ENCODE measurements at regions not wholly inside any gene's neighbourhood (a gene's known extent, or its start where the extent isn't known, plus 50 kb on each side); places are given as distances from the start of the nearest gene placed in this dataset.
"Not testable (repeated sequence)": the region's sequence is repeated elsewhere in the genome, so short reads cannot be mapped to it uniquely, and the experiment has no call there.

DNA sequence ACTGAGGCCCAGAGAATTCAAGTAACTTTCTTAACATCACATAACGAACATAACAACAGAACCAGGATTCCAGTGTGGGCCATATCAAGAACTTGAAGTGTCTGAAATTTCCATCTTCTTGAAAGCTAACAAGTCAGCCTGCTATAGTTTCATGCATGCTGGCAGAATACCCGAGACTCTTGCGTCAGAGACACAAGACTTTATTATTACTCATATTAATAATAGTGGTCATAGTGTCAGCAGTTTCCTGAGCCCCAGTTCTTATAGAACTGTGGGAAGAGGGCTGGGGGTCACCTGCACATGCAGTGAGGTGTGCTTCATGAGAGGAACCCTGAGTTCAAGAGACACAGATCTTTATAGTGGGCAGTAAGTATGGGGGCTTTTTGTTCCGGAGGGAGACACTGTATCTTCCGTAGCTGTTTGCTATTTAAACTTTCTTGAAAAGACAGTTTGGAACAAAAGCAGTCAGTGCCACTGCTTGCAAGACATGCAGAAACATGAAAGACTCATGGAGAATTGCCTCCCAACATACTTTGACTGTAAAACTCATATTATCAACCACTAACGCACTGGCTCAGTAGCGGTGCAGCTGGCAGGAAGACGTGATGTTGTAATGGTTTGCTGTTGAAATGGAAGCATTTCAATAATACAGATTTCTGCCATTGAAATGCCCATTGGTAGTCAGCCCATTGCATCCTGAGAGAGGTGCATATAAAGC lies 339.2 kb downstream of the ADGRL2 start:
- H3K4me3 ChIP-seq (ENCODE audit: low read depth, low read length) = no peak overlapping the region

DNA sequence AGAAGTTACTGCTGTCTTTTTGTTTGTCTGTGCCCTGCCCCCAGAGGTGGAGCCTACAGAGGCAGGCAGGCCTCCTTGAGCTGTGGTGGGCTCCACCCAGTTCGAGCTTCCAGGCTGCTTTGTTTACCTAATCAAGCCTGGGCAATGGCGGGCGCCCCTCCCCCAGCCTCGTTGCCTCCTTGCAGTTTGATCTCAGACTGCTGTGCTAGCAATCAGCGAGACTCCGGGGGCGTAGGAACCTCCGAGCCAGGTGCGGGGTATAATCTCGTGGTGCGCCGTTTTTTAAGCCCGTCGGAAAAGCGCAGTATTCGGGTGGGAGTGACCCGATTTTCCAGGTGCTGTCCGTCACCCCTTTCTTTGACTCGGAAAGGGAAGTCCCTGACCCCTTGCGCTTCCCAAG lies 335.6 kb downstream of the ADGRL2 start:
- not testable (repeated sequence) for H3K4me3 ChIP-seq (ENCODE audit: low read depth, low read length)

DNA sequence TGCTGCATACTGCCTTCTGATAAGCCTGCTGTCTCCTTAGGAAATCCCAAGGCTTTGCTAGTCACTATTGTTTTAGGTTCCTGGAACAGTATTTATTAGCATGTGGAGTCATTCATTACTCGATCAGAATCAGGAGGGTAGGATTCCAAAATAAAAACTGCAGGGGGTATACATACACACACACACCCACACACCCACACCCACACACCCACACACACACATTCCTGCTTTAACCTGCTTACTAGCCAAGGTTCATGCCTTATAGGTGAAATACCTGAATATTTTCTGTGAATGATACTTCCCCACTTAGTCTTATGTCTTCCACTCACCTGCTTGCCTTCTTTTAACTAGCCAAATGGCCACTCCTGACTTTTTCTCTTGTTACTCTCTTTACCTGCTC lies 325.1 kb downstream of the ADGRL2 start:
- no peak overlapping the region for H3K4me3 ChIP-seq (ENCODE audit: low read depth, low read length)

DNA sequence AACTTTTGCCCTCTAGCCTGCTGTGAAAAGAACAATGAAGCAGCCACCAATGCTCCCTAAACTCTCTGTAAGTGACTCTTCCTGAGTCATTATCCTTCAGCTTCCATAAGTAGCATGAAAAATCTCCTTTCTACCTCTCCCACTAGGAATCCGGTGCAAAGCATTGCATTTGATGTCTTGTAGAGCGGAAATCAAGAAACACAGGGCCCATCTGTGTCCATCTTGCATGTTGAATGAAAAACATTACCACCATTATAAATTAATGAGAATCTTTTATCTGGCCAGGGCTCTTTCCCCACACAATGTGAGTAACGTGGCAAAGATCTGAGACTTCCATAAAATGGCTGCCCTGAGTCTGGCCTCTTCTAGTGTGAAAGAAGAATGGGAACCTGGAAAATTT lies 324.4 kb downstream of the ADGRL2 start:
- no peak overlapping the region for H3K4me3 ChIP-seq (ENCODE audit: low read depth, low read length)

DNA sequence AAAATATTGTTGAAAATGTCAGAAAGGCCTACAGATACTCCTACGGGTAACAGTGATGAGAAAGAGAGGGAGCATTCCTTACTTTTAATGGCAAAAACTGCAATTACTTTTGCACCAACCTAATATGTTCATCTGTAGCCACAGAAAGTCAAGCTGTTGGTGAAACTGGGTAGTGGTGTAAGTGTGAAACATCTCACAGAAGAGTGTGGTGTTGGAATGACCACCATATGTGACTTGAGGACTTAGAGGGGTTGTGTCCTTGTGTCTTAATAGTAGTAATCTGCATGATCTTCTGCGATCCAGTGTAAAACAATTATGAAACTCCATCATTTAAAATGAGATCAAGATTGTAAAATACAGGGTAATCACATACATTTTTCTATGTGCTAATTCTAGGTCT lies 320.7 kb downstream of the ADGRL2 start:
- no peak overlapping the region for H3K4me3 ChIP-seq (ENCODE audit: low read depth, low read length)

DNA sequence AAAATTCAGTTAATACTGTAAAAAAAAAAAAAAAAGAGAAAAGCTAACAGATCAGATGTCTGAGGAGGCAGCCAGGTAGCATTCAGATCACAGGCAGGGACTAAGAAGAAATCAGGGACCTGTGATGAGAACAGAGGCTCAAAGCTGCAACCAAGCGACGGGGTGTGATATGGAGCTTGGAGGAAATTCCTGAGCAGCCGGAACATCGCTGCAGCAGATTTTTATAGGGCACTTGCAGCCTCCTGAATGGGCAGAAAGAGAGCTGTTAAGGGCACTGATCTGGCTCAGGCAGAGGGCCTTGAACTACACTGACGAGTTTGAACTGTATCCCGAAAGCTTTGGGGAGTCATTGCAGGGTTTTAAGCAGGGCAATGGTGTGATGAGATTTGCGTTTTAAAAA lies 315.4 kb downstream of the ADGRL2 start:
- no peak overlapping the region for H3K4me3 ChIP-seq (ENCODE audit: low read depth, low read length)

DNA sequence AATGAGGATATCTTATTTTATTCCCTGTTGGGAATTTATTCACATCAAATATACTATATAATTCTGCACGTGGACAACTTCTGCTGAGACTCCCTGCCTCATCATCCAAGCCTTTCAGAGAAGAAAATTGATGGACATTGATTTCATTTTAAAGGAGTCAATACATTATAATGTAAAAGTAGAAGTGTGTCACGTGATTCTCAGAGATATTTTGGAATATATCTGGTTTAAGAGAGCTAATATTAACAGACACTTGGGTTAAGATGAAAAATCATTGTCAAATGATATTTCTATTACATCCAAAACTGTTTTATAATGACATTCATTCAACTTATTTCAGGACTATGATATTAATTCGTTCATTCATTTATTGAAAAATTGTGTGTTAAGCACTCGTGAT lies 314.2 kb downstream of the ADGRL2 start:
- no peak overlapping the region for H3K4me3 ChIP-seq (ENCODE audit: low read depth, low read length)

DNA sequence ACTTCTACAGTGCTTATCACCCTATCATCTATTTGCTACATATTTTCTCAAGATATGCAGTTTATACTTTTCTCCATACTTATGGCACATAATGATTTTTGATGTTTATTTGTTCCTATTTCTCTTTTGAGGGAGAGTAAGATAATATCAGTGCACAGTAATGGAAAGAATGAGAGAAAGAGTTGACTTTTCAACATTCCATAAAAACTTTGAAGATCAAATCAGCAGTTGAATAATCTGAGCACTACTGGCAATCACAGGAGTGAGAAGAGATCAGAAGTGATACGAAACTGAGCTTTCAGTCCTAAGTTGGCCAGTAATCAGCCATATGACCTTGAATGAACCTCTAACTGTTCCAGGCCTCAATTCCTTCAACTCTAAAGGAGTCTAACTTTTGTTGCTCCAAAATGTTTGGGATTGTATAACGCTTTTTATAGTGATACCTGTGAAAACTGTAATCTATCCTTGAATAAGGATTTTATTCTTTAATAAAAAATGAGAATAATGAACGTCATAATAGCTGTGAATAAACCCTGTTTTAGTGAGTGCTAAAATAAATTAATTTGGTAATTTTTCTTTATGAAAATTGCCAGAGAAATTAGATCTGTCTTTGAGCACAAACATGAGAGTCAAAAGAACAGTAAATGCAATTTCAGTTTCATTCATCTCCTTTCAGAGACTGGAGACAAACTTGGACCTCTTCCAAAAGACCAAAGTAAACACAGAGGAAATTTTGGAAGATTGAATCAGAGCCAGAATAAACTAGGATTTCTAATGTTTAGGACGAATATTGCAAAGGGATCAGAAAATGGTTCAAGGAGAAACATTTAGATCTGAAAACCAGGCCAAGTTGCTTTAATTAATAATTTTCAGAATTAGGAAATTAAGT lies 309.9 kb downstream of the ADGRL2 start:
- H3K4me3 ChIP-seq (ENCODE audit: low read depth, low read length) = no peak overlapping the region

DNA sequence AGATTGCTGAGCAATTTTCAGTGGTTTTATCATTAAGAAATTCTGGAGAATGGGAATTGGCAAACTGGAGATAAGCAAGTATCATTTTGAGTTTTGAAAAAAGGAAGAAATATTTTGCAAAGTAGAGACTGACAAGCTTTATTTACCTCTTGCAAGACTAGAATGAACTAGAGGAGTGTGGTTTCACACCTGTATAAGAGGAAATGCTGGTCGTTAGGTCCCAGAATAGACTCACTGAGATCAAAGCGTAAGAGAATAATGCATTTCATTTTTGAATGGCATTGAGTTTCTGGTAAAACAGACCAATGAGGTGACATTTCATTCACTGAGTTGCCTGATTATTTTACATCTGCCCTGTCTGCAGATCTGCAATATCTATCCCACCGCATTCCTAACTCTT lies 308.1 kb downstream of the ADGRL2 start:
- H3K4me3 ChIP-seq (ENCODE audit: low read depth, low read length) = no peak overlapping the region

DNA sequence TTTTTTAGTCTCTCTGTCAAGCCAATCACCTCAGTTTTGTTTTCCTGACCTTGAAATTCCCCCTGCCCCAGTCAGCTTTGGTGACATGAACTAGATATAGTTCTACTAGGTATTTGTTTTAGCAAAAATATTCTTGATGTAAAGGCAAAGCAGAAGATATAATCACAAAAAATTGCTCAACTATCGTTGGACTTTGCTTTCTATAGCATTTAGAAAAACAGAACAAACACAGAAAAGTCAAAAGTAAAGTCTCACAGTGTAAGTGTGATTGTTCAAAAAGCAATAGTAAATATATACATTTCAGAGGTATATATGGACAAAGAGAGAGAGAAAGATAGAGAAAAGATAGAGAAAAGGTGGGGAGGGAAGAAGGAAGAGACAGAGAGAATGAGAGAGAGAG lies 305.9 kb downstream of the ADGRL2 start:
- H3K4me3 ChIP-seq (ENCODE audit: low read depth, low read length) = no peak overlapping the region

DNA sequence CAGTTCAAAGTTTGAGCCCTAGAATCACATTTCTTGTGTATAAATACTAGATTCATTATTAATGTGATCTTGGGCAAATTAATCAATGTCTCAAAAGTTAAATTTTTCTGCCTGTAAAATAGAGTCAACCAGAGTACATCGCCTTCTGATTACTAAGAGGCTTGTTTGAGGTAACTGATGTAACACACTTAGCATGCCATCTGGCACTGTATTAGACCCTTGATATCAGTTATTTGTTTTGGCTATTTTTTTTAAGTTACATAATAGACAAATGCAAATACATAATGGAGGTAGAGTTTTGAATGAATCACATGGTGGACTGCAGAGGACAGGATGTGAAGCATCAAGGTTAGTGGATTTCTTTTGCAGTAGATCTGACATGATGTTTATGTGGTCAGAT lies 298.4 kb downstream of the ADGRL2 start:
- H3K4me3 ChIP-seq (ENCODE audit: low read depth, low read length) = no peak overlapping the region

DNA sequence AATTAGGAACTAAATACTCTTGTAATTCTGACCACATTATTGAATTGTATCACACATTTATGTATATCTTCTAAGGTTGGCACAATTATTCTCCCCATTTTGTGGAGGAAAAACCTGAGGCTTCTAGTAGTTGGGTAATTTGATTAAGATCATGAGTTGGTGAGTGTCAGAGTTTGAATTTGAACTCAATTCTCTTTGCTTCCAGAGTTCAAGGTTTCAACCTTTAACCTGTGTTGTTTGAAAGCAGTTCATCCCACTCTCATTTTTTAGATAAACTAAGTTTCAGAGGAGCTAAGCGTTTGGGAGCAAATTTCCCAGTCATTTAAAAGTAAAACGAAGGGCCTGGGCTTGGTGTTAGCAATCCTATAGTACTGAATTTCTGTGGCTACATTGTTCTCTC lies 293.4 kb downstream of the ADGRL2 start:
- no peak overlapping the region for H3K4me3 ChIP-seq (ENCODE audit: low read depth, low read length)

DNA sequence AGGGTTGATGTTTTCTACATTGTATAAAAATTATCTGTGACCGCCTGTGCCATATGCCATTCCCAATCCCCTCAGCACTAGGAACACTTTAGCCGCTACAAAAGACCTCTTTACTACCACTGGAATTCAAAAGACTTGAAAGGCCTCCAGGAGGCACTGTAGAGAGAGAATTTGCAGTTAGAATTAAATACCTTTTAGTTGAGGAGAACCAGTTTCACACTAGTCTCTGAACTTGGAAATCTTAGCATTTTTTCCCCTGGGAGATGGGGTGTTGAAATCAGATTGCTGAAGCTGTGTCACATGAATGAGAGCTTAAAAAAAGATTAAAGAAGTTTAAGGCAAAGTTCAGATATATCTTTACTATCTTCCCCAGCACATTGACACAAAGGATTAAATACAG lies 291.0 kb downstream of the ADGRL2 start:
- H3K4me3 ChIP-seq (ENCODE audit: low read depth, low read length) = no peak overlapping the region

DNA sequence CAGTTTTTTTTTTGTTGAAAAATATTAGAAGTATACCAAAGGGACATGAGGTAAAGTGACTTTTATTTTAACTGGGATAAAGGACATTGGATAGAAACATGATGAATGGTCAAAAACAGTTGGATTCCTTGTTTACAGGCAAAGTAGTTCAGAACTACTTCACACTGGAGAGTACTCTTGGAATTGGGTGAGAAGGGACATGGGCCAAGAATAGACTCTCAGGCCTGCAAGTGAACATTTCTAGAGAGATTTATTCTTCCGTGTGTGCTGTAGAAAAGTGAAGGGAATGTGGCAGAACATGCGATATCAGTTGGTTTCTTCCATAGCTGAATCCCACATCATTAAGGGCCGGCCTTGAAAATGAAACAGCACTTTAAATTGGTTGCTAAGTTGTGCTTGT lies 290.5 kb downstream of the ADGRL2 start:
- H3K4me3 ChIP-seq (ENCODE audit: low read depth, low read length) = no peak overlapping the region

DNA sequence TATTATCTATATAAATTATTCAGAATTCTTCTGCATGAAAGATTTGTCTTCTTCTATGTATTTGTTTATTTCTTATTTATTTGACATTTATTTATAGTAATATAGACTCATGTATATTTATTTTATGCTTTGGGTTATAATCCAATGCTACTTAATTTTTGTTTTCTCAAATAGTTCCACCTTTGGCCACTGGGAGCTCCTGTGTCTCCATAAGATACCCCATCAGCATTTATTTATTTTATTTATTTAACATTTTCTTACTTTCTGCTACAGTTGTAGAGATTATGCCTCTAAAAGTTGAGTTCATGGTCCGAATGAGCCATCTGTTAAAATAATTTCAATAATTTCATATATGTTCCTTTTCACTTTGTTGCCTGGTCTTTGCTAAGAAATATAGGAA lies 289.4 kb downstream of the ADGRL2 start:
- H3K4me3 ChIP-seq (ENCODE audit: low read depth, low read length) = no peak overlapping the region

DNA sequence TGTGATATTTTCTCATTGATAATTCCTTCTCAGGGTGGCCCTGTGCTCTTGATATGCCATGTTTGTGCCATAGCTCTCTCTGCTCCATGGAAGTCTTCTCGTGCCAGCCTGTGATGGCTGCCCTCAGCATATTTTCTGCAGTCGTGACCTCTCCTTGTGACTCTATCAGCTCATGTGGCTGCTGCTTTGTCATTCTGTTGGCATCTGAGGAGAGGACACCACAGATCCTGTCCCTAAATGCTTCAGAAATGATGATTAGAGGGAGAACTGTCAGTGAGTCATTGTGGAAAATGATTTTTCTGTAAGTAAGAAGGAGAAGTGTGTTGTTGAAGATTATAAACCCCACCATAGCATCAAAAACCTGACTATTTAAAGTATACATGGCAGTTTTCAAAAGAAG lies 286.0 kb downstream of the ADGRL2 start:
- no peak overlapping the region for H3K4me3 ChIP-seq (ENCODE audit: low read depth, low read length)

DNA sequence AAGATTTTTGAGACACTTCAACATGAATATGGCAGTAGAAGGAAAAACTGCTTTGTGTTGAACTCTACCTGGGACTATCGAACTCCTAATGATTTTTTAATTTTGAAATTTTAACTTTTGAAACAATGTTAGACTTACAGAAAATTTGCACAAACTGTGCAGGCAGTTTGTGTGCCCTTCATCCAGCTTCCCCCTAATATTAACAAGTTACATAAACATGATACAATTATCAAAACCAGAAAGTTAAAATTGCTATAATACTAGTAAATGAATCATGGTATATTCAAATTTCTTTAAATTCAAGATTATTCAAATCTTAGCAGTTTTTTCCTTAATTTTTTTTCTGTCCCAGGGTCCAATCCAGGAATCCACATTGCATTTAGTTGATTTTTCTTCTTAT lies 278.9 kb downstream of the ADGRL2 start:
- no peak overlapping the region for H3K4me3 ChIP-seq (ENCODE audit: low read depth, low read length)

DNA sequence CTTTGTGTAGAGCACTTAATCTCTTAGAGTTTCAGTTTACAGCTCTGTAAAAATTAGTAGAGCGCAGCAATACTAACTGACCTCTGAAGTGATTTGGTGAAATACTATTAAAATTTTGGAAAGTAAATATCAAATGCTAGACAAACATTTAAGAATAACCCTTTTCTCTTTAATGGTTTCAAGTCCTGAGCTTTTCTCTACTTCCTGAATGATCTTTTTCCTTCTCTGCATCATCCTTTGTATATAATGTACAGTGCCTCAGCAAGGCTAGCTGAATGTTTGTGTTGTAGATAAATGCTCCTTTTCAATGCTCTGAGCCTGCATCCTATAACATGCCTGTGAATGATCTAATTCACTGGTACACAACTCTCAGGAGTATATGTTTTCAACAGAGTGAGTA lies 272.9 kb downstream of the ADGRL2 start:
- no peak overlapping the region for H3K4me3 ChIP-seq (ENCODE audit: low read depth, low read length)

DNA sequence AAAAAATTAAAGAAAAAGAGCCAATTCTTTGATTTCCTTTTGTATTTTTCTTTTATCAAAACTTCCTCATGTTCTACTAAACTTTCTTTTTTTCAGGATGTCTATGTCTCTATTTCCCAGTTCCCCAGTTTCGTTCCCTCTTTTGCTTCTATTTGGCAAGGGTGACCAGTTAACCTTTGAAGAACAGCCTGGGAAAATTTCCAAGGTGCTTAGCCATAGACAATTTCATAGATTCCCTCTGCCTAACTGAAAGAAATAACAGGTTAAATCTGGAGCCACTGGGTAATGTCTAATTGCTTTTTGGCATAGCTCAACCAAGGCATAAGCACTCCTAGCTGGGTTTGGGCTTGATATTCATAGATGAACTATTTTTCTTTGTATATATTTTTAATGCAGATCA lies 272.3 kb downstream of the ADGRL2 start:
- no peak overlapping the region for H3K4me3 ChIP-seq (ENCODE audit: low read depth, low read length)

DNA sequence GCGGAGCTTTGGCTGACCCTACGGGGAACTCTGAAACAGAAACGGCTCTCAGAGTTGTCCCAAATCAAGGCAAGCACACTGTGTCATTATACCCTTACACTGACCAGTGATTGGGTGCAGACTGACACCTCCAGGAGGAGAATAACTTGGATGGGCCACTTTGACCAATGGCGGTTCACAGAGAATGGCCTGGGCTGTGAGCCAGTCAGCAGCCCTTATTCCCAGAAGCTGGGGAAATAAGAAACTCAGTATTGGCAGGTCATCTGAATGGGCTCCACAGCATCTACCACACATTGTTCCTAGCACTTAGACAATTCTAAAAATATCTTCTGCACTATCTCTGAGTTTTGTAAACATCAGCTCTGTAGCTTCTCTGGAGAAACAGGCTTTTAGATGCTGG lies 265.2 kb downstream of the ADGRL2 start:
- H3K4me3 ChIP-seq (ENCODE audit: low read depth, low read length) = no peak overlapping the region

DNA sequence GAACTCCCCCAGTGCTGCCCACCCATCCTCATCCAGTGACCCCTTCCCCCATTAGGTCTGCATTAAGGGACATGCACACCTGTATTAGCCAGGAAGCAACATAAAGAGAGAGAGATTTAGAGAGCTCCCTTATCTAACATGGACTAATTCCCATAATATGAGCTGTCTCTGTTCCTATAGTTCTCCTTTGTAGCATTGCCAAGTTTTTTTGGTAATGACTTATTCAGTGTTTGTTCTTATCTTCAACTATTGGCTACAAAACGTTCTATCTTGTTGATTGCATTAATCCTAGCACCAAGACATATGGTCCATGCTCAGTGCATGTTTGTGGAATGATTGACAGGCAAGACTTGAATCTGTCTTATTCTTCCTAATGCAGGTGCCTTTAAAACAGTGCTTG lies 264.0 kb downstream of the ADGRL2 start:
- no peak overlapping the region for H3K4me3 ChIP-seq (ENCODE audit: low read depth, low read length)

DNA sequence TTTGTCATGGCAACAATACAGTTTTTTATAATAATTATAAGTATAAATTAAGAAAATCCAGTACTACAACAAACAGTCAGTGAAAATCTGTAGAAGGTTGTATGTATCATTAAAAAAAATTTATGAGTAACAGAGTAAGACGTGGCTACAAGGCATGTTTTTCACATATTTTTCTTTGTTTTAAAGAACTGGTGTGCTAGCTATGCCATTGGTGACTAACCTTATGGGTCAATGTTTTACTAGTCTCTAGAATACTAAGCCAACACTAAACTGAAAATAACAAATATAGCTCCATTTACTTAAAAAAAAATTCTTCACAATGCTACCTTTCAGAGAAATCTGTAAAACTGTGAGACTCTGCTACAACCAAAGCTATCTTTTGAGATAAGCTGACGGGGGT lies 261.5 kb downstream of the ADGRL2 start:
- no peak overlapping the region for H3K4me3 ChIP-seq (ENCODE audit: low read depth, low read length)

DNA sequence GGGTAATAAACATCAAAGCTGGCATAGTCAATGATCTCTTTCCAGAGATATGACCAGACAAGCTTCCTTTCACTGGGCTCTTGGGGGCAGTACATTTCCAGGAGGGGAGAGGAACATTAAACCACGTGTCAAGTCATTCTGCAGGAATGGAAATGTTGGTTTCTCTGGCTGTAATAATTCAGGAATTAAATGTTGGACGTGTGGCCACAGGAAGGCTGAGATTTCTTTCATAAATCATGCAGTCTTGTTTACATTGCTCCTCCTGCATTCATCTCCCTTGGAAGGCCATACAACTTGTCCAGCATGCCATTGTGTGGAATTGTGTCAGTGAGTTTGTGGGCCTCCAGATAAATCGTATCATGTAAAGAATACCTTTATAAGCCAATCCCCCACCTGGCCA lies 259.2 kb downstream of the ADGRL2 start:
- H3K4me3 ChIP-seq (ENCODE audit: low read depth, low read length) = no peak overlapping the region
